C4-2B (cell line): ENCODE measurements at regions not wholly inside any gene's neighbourhood (a gene's known extent, or its start where the extent isn't known, plus 50 kb on each side); places are given as distances from the start of the nearest gene placed in this dataset.
"Not testable (repeated sequence)": the region's sequence is repeated elsewhere in the genome, so short reads cannot be mapped to it uniquely, and the experiment has no call there.

Source experiments
- CTCF ChIP-seq: fragments of 450-650 bp; conservative IDR thresholded peaks from 2 replicates; pipeline ENCODE4 v1.5.1; 2017; ENCODE audit warnings: mild to moderate bottlenecking
- ZFX ChIP-seq: fragments of 450-650 bp; IDR thresholded peaks from 2 replicates; pipeline ENCODE4 v1.6.1; 2017

GRCh38 chr7:65105650-65106203, 99.2 kb upstream of the ERV3-1 start:
- TF ChIP-seq CTCF, ZFX: not testable (repeated sequence)
